ENCODE measurements at regions not wholly inside any gene's neighbourhood (a gene's known extent, or its start where the extent isn't known, plus 50 kb on each side); places are given as distances from the start of the nearest gene placed in this dataset.

DNA sequence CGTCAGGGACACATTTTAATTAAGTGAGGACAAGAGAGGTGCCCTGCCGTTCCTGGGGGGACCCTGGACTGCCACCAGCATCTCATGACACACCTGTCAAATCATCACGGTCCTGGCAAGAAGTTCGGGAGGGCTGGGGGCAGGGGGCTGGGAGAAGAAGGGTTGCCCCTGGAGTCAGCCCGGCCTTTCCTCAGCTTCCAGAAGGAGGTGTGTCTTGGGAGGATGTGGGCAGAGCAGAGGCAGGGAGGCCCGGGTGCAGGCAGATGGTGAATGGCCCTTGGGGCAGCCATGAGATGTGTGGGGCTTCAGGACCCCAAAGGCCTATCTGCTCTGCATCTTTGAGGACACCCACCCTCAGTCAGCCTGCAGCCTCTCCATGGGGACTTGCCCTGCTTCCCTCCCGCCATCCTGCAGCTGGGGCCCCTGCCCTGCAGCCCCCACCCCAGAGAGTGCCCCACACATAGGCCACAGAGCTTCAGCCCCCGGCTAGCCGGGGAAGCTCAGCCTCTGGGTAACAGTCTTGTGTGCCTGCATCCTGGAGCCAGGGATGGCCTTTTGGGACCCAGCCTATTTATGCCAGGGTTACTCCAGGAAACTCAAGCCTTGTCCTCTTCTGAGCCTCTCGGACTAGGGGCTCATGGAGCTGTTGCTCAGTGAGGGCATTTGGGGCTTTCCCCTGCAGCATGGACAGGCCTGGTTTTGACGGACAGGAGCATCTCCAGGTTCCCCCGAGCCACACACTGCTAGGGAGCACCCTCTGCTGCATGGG, 178.5 kb downstream of the KIF26A start:
- peak in 1 of 2 donors; percentile 27 for DNase-seq (ENCODE audit: low spot score in 2 of 2)
- no peaks in the 10 kb centered on the region for H3K4me1 ChIP-seq
- intact Hi-C loops (cut with DNase I; ENCODE audit: low total_unique reads) = loop anchor here (5.0 kb wide), 2 partner anchors 910 to 1495 kb away; no protein-coding TSS in a partner anchor
- H3K27ac ChIP-seq = no peak overlapping the region
- H3K4me3 ChIP-seq = no peak overlapping the region
- H3K36me3 ChIP-seq = no peaks in the 10 kb centered on the region
- no peaks in the 10 kb centered on the region for H3K9me3 ChIP-seq
- peaks cover 0 to 49% of the 10 kb centered on the region in 2 donors for H3K27me3 ChIP-seq
- TF ChIP-seq, protein P1, sequence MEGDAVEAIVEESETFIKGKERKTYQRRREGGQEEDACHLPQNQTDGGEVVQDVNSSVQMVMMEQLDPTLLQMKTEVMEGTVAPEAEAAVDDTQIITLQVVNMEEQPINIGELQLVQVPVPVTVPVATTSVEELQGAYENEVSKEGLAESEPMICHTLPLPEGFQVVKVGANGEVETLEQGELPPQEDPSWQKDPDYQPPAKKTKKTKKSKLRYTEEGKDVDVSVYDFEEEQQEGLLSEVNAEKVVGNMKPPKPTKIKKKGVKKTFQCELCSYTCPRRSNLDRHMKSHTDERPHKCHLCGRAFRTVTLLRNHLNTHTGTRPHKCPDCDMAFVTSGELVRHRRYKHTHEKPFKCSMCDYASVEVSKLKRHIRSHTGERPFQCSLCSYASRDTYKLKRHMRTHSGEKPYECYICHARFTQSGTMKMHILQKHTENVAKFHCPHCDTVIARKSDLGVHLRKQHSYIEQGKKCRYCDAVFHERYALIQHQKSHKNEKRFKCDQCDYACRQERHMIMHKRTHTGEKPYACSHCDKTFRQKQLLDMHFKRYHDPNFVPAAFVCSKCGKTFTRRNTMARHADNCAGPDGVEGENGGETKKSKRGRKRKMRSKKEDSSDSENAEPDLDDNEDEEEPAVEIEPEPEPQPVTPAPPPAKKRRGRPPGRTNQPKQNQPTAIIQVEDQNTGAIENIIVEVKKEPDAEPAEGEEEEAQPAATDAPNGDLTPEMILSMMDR (IDR thresholded peaks at IDR 0.05) = no peak
- TF ChIP-seq POLR2A (IDR thresholded peaks at IDR 0.05) (no peak), POLR2AphosphoS5 (IDR thresholded peaks at IDR 0.05) (no peak)

DNA sequence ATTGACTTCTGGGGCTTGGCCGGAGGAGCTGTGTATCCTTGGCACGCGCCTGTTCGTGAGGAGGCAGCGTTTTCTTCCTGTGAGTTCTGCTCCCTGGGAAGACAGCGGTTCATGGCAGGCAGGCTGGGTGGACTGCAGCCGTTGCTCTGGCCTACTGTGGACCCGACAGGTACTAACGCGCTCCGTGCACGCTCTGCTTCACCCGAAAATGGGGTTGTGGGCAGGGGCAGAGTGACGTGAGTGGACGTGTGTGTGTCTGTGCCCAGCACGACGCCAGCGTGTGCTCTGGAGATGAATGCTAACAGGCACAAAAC, 179.1 kb downstream of the KIF26A start:
- Histone ChIP-seq H3K9me3 (no peaks in the 10 kb centered on the region), H3K27ac (no peak overlapping the region), H3K36me3 (no peaks in the 10 kb centered on the region), H3K4me1 (no peaks in the 10 kb centered on the region), H3K4me3 (no peak overlapping the region), H3K27me3 (peaks cover 0 to 55% of the 10 kb centered on the region in 2 donors)
- TF ChIP-seq POLR2AphosphoS5 (IDR thresholded peaks at IDR 0.05) = no peak
- TF ChIP-seq, protein P1 (IDR thresholded peaks at IDR 0.05) = no peak
- no peak for TF ChIP-seq POLR2A (IDR thresholded peaks at IDR 0.05)
- intact Hi-C loops (cut with DNase I; ENCODE audit: low total_unique reads) = loop anchor here (5.0 kb wide), 2 partner anchors 910 to 1495 kb away; no protein-coding TSS in a partner anchor
- DNase-seq (ENCODE audit: low spot score in 2 of 2) = no peak

DNA sequence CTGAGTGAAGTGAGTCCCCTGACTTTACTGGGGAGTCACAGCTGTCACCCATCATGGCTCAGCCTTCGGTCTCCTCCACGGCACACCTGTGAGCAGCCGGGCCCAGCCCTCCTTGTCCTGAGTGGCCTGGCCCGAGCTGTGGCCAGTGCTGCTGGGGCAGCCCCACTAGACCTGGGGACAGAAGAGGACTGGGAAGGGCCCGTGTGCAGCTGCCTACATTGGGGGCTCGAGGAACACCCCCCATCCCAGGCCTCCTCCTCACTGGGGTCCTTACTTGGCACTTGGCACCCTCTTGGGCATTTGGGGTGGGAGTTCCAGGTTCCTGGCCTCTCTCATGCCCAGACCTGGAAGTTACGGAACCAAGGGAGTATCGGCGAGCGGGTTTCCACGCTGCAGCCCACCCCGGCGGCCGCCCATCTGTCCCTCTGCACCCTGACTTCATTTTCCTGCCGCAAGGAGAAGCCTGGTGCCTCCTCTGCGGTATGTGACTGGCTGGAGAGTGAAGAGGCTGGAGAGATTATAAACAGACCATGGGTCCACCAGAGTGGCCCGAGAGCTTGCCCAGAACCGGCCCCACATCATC, 179.7 kb downstream of the KIF26A start:
- TF ChIP-seq, protein P1 (IDR thresholded peaks at IDR 0.05) = no peak
- no peak for TF ChIP-seq POLR2AphosphoS5 (IDR thresholded peaks at IDR 0.05)
- peak in 1 of 2 donors; percentile 37 for DNase-seq (ENCODE audit: low spot score in 2 of 2)
- Histone ChIP-seq H3K27ac (no peak overlapping the region), H3K9me3 (no peaks in the 10 kb centered on the region), H3K36me3 (no peaks in the 10 kb centered on the region), H3K4me3 (no peak overlapping the region), H3K4me1 (no peaks in the 10 kb centered on the region), H3K27me3 (peaks cover 0 to 60% of the 10 kb centered on the region in 2 donors)
- intact Hi-C loops (cut with DNase I; ENCODE audit: low total_unique reads) = loop anchor here (5.0 kb wide), 2 partner anchors 909 to 1494 kb away; no protein-coding TSS in a partner anchor

DNA sequence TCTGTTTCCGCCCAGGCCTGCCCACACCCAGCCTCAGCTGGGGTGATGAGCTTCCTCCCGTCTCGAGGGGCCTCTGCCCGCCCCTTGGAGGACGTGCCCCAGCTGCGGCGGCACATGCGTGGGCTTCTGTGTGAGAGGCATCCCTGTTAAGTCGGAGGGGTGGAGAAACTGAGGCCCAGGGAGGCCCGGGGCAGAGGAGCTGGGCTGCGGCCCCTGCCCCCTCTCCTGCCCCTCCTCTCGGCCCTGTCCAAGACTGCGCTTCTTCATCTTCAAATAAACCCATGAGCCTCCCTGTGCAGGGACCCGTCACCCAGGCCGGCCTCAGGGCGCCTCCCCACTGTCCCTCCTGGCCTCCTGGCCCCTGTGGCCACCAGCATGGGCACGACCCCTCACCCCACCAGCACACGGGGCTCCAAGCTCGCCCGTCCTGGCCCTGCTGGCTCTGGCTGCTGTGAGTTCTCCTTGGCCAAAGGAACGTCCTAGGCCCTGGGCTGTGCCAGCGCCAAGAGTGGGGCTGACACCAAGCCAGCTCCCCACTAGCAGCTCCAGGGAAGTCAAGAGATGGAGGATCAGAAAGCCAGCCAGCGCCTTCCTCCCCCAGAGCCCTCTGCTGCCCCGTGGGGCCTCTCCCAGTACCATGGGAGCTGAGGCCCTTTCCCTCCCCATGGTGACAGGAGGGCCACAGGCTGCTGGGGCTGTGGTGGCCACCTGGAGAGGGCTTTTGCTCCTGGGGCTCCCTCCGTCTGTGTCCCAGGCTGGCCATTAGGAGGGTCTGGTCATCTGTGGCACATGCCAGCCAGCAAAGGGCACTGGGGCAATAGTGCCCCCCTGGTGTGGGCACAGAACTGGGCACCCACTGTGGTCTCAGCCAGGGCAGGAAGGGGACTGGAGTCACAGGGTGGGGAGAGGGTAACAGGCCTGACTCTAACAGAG, 180.4 kb downstream of the KIF26A start:
- H3K36me3 ChIP-seq = no peaks in the 10 kb centered on the region
- intact Hi-C loops (cut with DNase I; ENCODE audit: low total_unique reads) = loop anchor here (5.0 kb wide), 2 partner anchors 908 to 1493 kb away; no protein-coding TSS in a partner anchor
- TF ChIP-seq, protein P1 (IDR thresholded peaks at IDR 0.05) = no peak
- TF ChIP-seq POLR2A (IDR thresholded peaks at IDR 0.05) (no peak), POLR2AphosphoS5 (IDR thresholded peaks at IDR 0.05) (no peak)
- peaks cover 0 to 65% of the 10 kb centered on the region in 2 donors for H3K27me3 ChIP-seq
- peak in 1 of 2 donors; percentile 44 for DNase-seq (ENCODE audit: low spot score in 2 of 2)
- no peaks in the 10 kb centered on the region for H3K9me3 ChIP-seq
- H3K4me1 ChIP-seq = no peaks in the 10 kb centered on the region
- no peak overlapping the region for H3K27ac ChIP-seq
- no peak overlapping the region for H3K4me3 ChIP-seq

Measured in breast epithelium (tissue), 4 donors.